Islet of Langerhans (tissue), 1 donor: ENCODE measurements at regions not wholly inside any gene's neighbourhood (a gene's known extent, or its start where the extent isn't known, plus 50 kb on each side); places are given as distances from the start of the nearest gene placed in this dataset.
"Not testable (repeated sequence)": the region's sequence is repeated elsewhere in the genome, so short reads cannot be mapped to it uniquely, and the experiment has no call there.

Experiments
- FAIRE-seq: peaks from one replicate; lab custom pipeline; 2011; peaks lifted over from hg19 to GRCh38; lab: Jason Lieb, UNC

- FAIRE-seq, result no peak
These were observed 120.0 kb upstream of the EGFR start for GRCh38 chr7:54898659-54899340.

GRCh38 chr7:54901840-54902239 is 117.0 kb upstream of the EGFR start:
- no peak for FAIRE-seq

DNA sequence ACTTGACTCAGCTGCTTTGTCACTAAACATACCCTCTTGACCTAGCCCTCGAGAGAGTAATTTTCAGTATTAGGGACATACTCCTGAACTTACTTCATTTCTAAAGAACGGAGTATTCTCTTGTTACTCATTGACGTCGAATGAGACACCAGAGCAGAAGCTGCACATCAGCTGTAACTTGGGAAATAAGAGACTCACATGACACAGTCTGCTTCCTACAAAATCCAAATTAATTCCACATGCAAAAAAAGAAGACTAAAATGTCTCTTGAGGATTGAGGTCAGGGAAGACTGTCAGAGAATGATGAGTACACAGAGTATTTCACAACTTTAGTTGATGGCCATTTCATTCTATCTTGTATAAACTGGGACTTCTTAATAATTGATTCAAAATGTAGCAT is 114.7 kb upstream of the EGFR start:
- no peak for FAIRE-seq

- no peak for FAIRE-seq
These were observed 113.8 kb upstream of the EGFR start for GRCh38 chr7:54904986-54905385.

DNA sequence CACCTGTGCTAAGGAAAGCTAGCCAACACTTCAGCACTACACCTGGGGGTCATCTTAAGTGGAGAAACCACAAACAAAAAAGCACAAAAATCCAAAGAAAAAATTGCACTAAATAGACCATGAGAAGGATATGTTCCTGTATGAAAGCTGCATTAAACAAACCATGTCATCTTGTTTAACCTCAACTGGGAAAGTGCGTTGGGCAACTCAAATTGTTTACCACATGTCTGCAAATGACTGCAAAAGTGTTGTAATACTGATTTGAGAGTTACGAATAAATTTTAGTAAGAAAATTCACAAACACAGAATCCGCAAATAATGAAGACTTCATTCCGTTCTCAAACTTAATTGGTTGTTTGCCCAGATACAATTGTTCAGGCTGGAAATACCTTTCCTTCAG is 111.9 kb upstream of the EGFR start:
- no peak for FAIRE-seq

DNA sequence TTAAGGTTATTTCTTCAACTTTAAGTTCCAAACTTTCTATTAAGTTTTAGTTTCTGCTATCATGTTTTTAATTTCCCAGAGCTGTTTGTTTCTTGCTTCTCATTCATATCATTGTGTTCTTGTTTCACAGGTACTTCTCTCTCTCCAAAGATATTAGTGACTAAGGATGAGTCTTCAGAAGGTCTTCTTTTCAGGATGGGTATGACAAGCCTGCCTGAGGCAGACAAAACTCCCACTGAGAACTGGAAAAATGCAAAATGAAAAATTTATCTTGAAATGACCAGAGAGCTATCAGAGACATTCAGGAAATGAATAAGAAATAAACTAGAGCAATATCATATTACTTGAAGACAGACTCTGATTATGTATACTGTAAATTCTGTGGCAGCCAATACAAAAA is 110.8 kb upstream of the EGFR start:
- no peak for FAIRE-seq

- FAIRE-seq, result no peak
These were observed 109.9 kb upstream of the EGFR start for GRCh38 chr7:54908760-54909438.

- no peak for FAIRE-seq
These were observed 102.8 kb upstream of the EGFR start for GRCh38 chr7:54915870-54916598.

DNA sequence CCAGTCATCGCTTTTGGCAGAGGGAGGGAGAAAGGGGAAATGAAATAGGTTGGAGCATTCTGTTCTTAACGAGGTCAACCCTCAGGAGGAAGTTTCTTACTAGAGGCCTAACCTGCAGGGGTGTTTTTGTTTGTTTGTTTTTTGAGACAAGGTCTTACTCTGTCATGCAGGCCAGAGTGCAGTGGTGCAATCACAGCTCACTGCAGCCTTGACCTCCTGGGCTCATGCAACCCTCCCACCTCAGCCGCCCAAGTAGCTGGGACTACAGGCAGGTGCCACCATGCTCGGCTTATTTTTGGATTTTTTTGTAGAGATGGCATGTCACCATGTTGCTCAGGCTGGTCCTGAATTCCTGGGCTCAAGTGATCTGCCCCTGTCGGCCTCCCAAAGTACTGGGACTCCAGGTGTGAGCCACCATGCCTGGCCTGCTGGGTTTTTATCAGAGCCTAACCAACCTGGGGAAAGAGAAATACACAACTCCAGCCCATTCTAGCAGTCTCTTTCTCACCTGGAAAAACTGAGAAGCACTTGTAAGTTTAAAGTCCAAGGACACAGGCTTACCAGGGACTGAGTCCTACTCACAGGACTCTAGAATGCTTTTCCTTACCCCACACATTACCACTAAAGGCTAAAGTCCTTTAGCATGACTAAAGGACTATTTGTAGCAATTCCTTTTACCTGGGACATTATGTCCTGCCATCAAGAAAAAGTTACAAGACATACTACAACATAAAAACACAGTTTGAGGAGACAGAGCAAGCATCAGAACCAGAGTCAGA is 101.0 kb upstream of the EGFR start:
- no peak for FAIRE-seq

DNA sequence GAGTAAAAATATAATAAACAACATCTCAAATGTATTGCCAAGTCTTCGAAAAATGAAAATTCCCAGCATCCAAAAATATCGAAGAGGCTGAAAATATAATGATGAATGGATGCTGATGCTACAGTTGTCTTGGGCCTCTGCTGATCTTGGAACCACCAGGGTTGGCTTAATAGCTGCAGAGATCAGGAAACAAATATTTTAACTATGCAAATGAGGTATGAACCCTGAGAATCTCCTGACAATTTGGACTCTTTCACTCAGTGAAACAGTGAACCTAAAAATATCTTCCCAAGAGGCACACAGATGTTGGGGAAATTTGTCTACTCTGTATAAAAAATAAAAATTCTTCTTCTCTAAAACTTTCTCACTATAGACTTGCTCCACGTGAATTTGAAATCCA is 97.7 kb upstream of the EGFR start:
- no peak for FAIRE-seq

- no peak for FAIRE-seq
These were observed 87.3 kb upstream of the EGFR start for GRCh38 chr7:54931532-54931931.

- no peak for FAIRE-seq
These were observed 85.8 kb upstream of the EGFR start for GRCh38 chr7:54932818-54933543.

DNA sequence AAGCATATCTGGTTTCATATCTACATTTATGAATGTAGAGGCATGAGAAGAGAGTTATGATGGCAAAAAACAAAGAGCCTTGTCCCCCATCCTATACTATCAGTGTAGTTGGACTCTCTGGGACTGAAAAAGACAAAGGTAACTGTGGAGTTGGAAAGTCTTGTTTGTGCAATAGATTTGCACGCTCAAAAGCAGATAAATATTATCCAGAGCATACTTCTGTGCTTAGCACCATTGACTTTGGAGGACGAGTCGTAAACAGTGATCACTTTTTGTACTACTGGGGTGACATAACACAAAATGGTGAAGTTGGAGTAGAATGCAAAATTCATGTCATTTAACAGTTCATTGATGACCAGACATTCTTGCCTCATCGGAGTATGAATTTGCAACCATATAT is 85.2 kb upstream of the EGFR start:
- FAIRE-seq, result no peak

GRCh38 chr7:54940748-54941147 is 78.1 kb upstream of the EGFR start:
- no peak for FAIRE-seq

- no peak for FAIRE-seq
These were observed 74.6 kb upstream of the EGFR start for GRCh38 chr7:54944179-54944578.

DNA sequence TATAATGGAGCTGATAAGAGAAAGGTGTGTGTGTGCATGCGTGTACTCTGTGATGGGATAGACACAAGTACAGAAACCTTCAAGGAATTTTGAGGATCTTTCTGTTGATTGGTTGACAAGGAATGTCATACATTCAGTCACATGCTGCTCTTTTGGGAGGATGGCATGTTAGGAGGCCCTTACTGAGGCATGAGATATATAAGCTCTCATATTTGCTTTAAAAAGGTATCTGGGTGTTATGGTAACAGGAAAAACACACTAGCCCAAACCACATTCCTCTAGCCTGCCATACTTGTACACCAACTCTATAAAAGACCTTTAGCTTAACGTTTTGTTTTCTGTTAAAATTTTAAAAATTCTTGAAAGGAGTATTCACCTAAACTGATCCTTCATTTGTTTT is 72.5 kb upstream of the EGFR start:
- no peak for FAIRE-seq

GRCh38 chr7:54946764-54947163 is 72.1 kb upstream of the EGFR start:
- no peak for FAIRE-seq

DNA sequence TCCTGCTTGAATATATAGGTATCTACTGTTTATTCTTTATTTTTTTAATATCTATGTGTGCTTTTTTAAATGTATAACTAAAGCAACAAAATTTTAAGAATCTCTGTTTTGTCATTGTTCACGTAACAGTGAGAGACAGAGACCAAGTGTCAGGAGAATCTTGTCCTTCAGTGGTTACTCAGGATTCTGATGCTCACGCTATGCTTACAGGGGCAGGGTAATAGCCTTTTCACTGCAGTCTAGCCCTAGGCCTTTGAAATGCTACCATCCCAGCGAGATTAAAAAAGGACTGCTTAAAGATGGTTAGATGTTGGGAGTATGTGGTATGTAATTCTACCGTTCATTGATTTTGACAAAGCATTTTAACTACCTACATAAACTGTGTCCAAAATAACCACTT is 71.6 kb upstream of the EGFR start:
- no peak for FAIRE-seq

DNA sequence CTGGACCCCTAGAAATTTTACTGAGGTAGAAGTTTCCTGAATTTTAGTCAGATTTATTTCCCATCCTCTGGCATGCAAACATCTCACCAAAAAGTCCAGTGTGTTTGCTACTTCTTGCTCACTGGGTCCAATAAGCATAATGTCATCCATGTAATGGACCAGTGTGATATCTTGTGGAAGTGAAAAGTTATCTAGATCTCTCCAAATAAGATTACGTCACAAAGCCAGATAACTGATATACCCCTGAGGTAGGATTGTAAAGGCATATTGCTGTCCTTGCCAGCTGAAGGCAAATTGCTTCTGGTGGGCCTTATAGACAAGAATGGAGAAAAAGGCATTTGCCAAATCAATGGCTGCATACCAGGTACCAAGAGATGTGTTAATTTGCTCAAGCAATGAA is 69.3 kb upstream of the EGFR start:
- not testable (repeated sequence) for FAIRE-seq

GRCh38 chr7:54955296-54955695 is 63.5 kb upstream of the EGFR start:
- no peak for FAIRE-seq

DNA sequence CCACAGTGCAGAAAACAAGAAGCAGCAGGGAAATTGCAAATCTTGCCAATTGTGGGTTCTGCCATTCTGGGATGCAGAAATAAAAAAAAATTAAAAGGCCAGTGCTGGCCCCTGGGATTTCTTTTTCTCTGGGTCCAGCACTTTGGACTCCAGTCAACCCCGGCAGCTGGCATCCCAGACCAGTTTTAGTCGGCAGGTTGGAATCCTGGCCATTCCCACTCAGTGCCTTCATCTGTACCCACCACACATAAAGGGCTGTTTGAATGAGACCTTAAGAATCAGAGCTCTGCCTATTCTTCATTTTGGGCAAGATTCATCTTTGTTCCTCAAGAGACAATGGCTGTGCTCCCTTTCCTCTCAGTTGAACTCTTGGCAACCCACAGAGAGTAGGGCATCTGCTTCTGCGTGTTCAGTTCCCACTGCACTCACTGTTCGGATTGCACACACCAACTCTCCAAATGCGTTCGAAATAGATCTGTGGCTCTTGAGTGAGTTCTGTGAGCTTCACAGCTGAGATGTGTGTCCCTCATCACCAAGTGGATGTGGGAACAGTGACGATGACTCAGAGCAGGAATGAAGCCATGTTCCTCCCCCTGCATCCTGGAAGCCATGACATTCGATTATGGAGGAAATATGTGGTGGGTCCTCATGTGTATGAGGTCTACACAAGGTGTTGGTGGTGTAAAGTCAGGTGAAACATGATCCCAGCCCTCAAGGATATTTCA is 63.0 kb upstream of the EGFR start:
- FAIRE-seq, result no peak
